Panc1 (cell line): ENCODE measurements at regions not wholly inside any gene's neighbourhood (a gene's known extent, or its start where the extent isn't known, plus 50 kb on each side); places are given as distances from the start of the nearest gene placed in this dataset.

Experiments
- ATAC-seq: fragments of 200-7000 bp; cut with Tn5 transposase; 2 replicates; pipeline ENCODE4 v1.9.1; 2020; ENCODE audit warnings: mild to moderate bottlenecking, moderate library complexity
- BruUV-seq: library from RNA; stranded (reverse); fragments of 400-500 nt; replicated peaks from 2 replicates; lab custom pipeline; 2021; lab: Mats Ljungman, UMichigan
- CTCF ChIA-PET: fragments of 300-600 bp; sonication (Branson Sonifier 250); formaldehyde crosslinking; loops from one replicate; lab custom pipeline; 2022; ENCODE audit warnings: antibody characterized with exemption; lab: Charles Lee
- POLR2A ChIA-PET: fragments of 300-600 bp; sonication (Branson Sonifier 250); formaldehyde crosslinking; loops from one replicate; lab custom pipeline; 2022; ENCODE audit warnings: antibody characterized with exemption; lab: Charles Lee
- DNase-seq: peaks from one replicate; pipeline ENCODE4 v3.0.0-alpha.2; 2010; ENCODE audit warnings: low read depth, low spot score
- H3K27ac ChIP-seq: 2 replicates; pipeline ENCODE4 v1.5.1; 2011; ENCODE audit warnings: mild to moderate bottlenecking, low read length, inconsistent platforms
- H3K27me3 ChIP-seq: fragments of 200-500 bp; sonication (Bioruptor generic); 2 replicates; pipeline ENCODE4 v1.6.0; 2014; ENCODE audit warnings: low read length, inconsistent platforms; ENCODE audit not compliant: control insufficient read depth, insufficient read depth
- H3K36me3 ChIP-seq: fragments of 200-500 bp; sonication (Bioruptor generic); 2 replicates; pipeline ENCODE4 v1.5.1; 2014; ENCODE audit warnings: inconsistent platforms, mild to moderate bottlenecking, low read length, moderate library complexity; ENCODE audit not compliant: control insufficient read depth, insufficient read depth
- H3K4me1 ChIP-seq: 2 replicates; pipeline ENCODE4 v1.5.1; 2011; ENCODE audit warnings: inconsistent platforms, mild to moderate bottlenecking, low read length, moderate library complexity; ENCODE audit not compliant: control insufficient read depth, insufficient read depth
- H3K4me3 ChIP-seq, 2 experiments: 2 replicates each; pipeline ENCODE4 v1.5.1; 2011 to 2012; ENCODE audit warnings: low read depth in 2 of 2, low read length in 2 of 2, mild to moderate bottlenecking in 2 of 2, inconsistent platforms in 1 of 2, moderate library complexity in 1 of 2
- H3K9me3 ChIP-seq: fragments of 200-500 bp; sonication (Bioruptor generic); 2 replicates; pipeline ENCODE4 v1.5.1; 2014; ENCODE audit warnings: low read depth, mild to moderate bottlenecking, inconsistent platforms, low read length, moderate library complexity; ENCODE audit not compliant: control insufficient read depth, insufficient read depth
- POLR2AphosphoS5 ChIP-seq: IDR thresholded peaks from 2 replicates; pipeline ENCODE4 v1.6.1; 2012; ENCODE audit warnings: mild to moderate bottlenecking, low read depth, low read length, moderate library complexity
- SIN3A ChIP-seq: IDR thresholded peaks from 2 replicates; pipeline ENCODE4 v1.6.1; 2012; ENCODE audit warnings: low read depth, mild to moderate bottlenecking, low read length, moderate library complexity, borderline replicate concordance; ENCODE audit not compliant: insufficient read depth
- TCF7L2 ChIP-seq: IDR thresholded peaks from 2 replicates; pipeline ENCODE4 v1.6.1; 2011; ENCODE audit warnings: mild to moderate bottlenecking, low read depth, low read length, inconsistent platforms
- in situ Hi-C: cut with HindIII; loops from 2 replicates; pipeline ENCODE4 v1.10.0; 2016; ENCODE audit warnings: low sequenced_read_pairs, low pct_unique_long_range_greater_than_20kb
- intact Hi-C: fragments of 100-400 bp; cut with micrococcal nuclease; formaldehyde crosslinking; loops from one replicate; pipeline ENCODE4 v1.10.0; 2022; ENCODE audit not compliant: unreplicated experiment
- TF ChIP-seq, protein P1 (sequence below), 2 experiments: IDR thresholded peaks; 2 replicates each; pipeline ENCODE4 v1.6.1; 2011 to 2012; ENCODE audit warnings: low read depth in 2 of 2, control low read depth in 1 of 2, low read length in 1 of 2, mild to moderate bottlenecking in 1 of 2, moderate library complexity in 1 of 2; ENCODE audit not compliant: insufficient read depth in 1 of 2
- TF ChIP-seq, protein P2 (sequence below): fragments of 450-650 bp; IDR thresholded peaks from 2 replicates; pipeline ENCODE4 v1.5.1; 2017; ENCODE audit warnings: mild to moderate bottlenecking

DNA sequence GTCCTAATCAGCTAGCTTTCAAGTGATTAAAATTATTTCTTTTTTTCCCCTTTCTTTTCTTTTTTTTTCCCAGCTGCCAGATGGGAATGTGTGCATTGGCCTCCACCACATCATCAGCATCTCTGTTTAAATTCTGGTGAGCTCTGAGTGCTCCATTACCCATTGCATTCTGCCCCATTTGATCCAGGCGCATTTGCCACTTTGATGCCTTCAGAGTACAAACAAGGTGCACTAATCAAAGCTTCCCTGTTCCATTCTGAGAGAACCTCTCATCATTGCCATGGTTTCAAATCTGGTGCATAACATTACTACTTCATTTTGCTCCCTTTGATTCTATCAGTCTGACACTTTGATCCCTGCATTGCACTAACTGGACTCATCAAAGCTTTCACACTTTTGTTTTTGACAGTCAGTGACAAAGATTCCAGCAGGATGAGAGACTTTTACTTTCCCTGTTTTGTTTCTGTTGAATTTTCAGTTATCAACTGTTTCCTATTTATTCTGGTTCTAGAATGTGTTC is 238.8 kb upstream of the PCDH10 start:
- no peaks in the 10 kb centered on the region for H3K27me3 ChIP-seq
- no peak for TF ChIP-seq TCF7L2
- TF ChIP-seq SIN3A, result no peak
- TF ChIP-seq, protein P1, sequence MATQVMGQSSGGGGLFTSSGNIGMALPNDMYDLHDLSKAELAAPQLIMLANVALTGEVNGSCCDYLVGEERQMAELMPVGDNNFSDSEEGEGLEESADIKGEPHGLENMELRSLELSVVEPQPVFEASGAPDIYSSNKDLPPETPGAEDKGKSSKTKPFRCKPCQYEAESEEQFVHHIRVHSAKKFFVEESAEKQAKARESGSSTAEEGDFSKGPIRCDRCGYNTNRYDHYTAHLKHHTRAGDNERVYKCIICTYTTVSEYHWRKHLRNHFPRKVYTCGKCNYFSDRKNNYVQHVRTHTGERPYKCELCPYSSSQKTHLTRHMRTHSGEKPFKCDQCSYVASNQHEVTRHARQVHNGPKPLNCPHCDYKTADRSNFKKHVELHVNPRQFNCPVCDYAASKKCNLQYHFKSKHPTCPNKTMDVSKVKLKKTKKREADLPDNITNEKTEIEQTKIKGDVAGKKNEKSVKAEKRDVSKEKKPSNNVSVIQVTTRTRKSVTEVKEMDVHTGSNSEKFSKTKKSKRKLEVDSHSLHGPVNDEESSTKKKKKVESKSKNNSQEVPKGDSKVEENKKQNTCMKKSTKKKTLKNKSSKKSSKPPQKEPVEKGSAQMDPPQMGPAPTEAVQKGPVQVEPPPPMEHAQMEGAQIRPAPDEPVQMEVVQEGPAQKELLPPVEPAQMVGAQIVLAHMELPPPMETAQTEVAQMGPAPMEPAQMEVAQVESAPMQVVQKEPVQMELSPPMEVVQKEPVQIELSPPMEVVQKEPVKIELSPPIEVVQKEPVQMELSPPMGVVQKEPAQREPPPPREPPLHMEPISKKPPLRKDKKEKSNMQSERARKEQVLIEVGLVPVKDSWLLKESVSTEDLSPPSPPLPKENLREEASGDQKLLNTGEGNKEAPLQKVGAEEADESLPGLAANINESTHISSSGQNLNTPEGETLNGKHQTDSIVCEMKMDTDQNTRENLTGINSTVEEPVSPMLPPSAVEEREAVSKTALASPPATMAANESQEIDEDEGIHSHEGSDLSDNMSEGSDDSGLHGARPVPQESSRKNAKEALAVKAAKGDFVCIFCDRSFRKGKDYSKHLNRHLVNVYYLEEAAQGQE (IDR thresholded peaks at IDR 0.05; ENCODE audit: insufficient read depth in 1 of 2, low read depth in 2 of 2, low read length in 1 of 2), result no peak
- TF ChIP-seq, protein P2, sequence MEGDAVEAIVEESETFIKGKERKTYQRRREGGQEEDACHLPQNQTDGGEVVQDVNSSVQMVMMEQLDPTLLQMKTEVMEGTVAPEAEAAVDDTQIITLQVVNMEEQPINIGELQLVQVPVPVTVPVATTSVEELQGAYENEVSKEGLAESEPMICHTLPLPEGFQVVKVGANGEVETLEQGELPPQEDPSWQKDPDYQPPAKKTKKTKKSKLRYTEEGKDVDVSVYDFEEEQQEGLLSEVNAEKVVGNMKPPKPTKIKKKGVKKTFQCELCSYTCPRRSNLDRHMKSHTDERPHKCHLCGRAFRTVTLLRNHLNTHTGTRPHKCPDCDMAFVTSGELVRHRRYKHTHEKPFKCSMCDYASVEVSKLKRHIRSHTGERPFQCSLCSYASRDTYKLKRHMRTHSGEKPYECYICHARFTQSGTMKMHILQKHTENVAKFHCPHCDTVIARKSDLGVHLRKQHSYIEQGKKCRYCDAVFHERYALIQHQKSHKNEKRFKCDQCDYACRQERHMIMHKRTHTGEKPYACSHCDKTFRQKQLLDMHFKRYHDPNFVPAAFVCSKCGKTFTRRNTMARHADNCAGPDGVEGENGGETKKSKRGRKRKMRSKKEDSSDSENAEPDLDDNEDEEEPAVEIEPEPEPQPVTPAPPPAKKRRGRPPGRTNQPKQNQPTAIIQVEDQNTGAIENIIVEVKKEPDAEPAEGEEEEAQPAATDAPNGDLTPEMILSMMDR, result no peak
- no peak overlapping the region for H3K4me3 ChIP-seq
- ATAC-seq, result no peak
- H3K4me1 ChIP-seq, result no peaks in the 10 kb centered on the region
- no peaks in the 10 kb centered on the region for H3K36me3 ChIP-seq
- in situ Hi-C loops (no loop called here), intact Hi-C loops (no loop called here)
- H3K9me3 ChIP-seq, result no peaks in the 10 kb centered on the region
- no peak for DNase-seq
- BruUV-seq, result no TSS peak
- ChIA-PET CTCF (no interaction called here), POLR2A (no interaction called here)
- H3K27ac ChIP-seq, result no peak overlapping the region

DNA sequence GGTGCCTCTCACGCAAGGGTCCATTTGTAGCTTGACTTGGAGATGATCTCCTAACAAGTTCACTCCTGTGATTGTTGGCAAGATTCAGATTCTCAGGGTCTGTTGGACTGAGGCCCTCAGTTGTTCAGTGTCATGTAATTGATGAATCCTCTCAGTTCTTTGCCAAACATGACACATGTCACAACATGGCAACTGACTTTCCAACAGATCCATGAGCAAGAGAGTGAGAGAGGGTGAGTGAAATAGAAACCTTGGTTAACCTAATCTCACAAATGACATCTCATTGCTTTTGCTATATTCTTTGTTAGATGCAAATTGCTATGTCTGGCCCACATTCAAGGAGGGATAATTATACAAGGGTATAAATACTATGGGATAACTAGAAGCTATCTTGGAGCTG is 231.0 kb upstream of the PCDH10 start:
- Histone ChIP-seq H3K4me1 (no peaks in the 10 kb centered on the region), H3K9me3 (no peaks in the 10 kb centered on the region), H3K4me3 (no peak overlapping the region), H3K36me3 (no peaks in the 10 kb centered on the region), H3K27ac (no peak overlapping the region), H3K27me3 (no peaks in the 10 kb centered on the region)
- ATAC-seq (no peak), DNase-seq (no peak)
- ChIA-PET POLR2A (no interaction called here), CTCF (no interaction called here)
- in situ Hi-C loops (no loop called here), intact Hi-C loops (no loop called here)
- no TSS peak for BruUV-seq
- no peak for TF ChIP-seq SIN3A
- no peak for TF ChIP-seq POLR2AphosphoS5
- no peak for TF ChIP-seq TCF7L2
- TF ChIP-seq, protein P2, result no peak
- TF ChIP-seq, protein P1 (IDR thresholded peaks at IDR 0.05; ENCODE audit: insufficient read depth in 1 of 2, low read depth in 2 of 2, low read length in 1 of 2), result no peak
